GM21423 (cell line): ENCODE measurements at regions not wholly inside any gene's neighbourhood (a gene's known extent, or its start where the extent isn't known, plus 50 kb on each side); places are given as distances from the start of the nearest gene placed in this dataset.
"Not testable (repeated sequence)": the region's sequence is repeated elsewhere in the genome, so short reads cannot be mapped to it uniquely, and the experiment has no call there.

Source experiments
- ATAC-seq: cut with Tn5 transposase; IDR thresholded peaks from one replicate; pipeline ENCODE4 v1.9.1; 2021; ENCODE audit warnings: mild to moderate bottlenecking, moderate library complexity; ENCODE audit not compliant: unreplicated experiment

- ATAC-seq: no peak
These were observed 600.1 kb upstream of the RGMB start for GRCh38 chr5:98173334-98173733.

- no peak for ATAC-seq
These were observed 598.0 kb upstream of the RGMB start for GRCh38 chr5:98175474-98175873.

- ATAC-seq: no peak
These were observed 593.4 kb upstream of the RGMB start for GRCh38 chr5:98179791-98180755.

- ATAC-seq: no peak
These were observed 587.3 kb upstream of the RGMB start for GRCh38 chr5:98186128-98186527.

GRCh38 chr5:98187945-98188344, 585.5 kb upstream of the RGMB start:
- ATAC-seq: no peak

- not testable (repeated sequence) for ATAC-seq
These were observed 583.1 kb upstream of the RGMB start for GRCh38 chr5:98190344-98190743.

GRCh38 chr5:98193921-98194760, 579.3 kb upstream of the RGMB start:
- ATAC-seq: no peak

GRCh38 chr5:98200726-98201541, 572.5 kb upstream of the RGMB start:
- no peak for ATAC-seq

GRCh38 chr5:98204798-98205197, 568.7 kb upstream of the RGMB start:
- no peak for ATAC-seq

GRCh38 chr5:98205691-98206461, 567.6 kb upstream of the RGMB start:
- no peak for ATAC-seq

GRCh38 chr5:98206566-98206965, 566.9 kb upstream of the RGMB start:
- ATAC-seq: no peak

GRCh38 chr5:98209418-98209817, 564.0 kb upstream of the RGMB start:
- ATAC-seq: no peak

GRCh38 chr5:98214240-98215051, 559.0 kb upstream of the RGMB start:
- ATAC-seq: no peak

GRCh38 chr5:98217138-98217537, 556.3 kb upstream of the RGMB start:
- peak; percentile 64 for ATAC-seq

GRCh38 chr5:98218838-98219237, 554.6 kb upstream of the RGMB start:
- ATAC-seq: no peak

GRCh38 chr5:98227489-98227888, 546.0 kb upstream of the RGMB start:
- no peak for ATAC-seq

GRCh38 chr5:98231089-98231488, 542.4 kb upstream of the RGMB start:
- no peak for ATAC-seq

GRCh38 chr5:98237794-98238193, 535.7 kb upstream of the RGMB start:
- not testable (repeated sequence) for ATAC-seq

GRCh38 chr5:98243972-98244371, 529.5 kb upstream of the RGMB start:
- ATAC-seq: no peak
